Lower lobe of right lung (tissue), 2 donors: ENCODE measurements at regions not wholly inside any gene's neighbourhood (a gene's known extent, or its start where the extent isn't known, plus 50 kb on each side); places are given as distances from the start of the nearest gene placed in this dataset.

ENCODE experiments used
- ATAC-seq, 2 donors: fragments of 200-7000 bp; cut with Tn5 transposase; one replicate each; pipeline ENCODE4 v1.9.1; 2020 to 2022; ENCODE audit warnings: mild to moderate bottlenecking in 2 of 2, moderate library complexity in 2 of 2
- DNase-seq: peaks from one replicate; pipeline ENCODE4 v3.0.0-alpha.2; 2020
- H3K27ac ChIP-seq: fragments of 200-600 bp; one replicate; pipeline ENCODE4 v1.8.0; 2022
- H3K27me3 ChIP-seq: fragments of 200-600 bp; one replicate; pipeline ENCODE4 v1.8.0; 2022; ENCODE audit warnings: low read depth
- H3K36me3 ChIP-seq: fragments of 200-600 bp; one replicate; pipeline ENCODE4 v1.8.0; 2022; ENCODE audit warnings: mild to moderate bottlenecking
- H3K4me1 ChIP-seq: fragments of 200-600 bp; one replicate; pipeline ENCODE4 v1.8.0; 2022
- H3K4me3 ChIP-seq: fragments of 200-600 bp; one replicate; pipeline ENCODE4 v1.8.0; 2022; ENCODE audit warnings: mild to moderate bottlenecking
- H3K9me3 ChIP-seq: fragments of 200-600 bp; one replicate; pipeline ENCODE4 v1.8.0; 2022
- CTCF ChIP-seq: fragments of 200-600 bp; IDR thresholded peaks from one replicate; pipeline ENCODE4 v1.8.0; 2022; ENCODE audit warnings: antibody characterized with exemption, mild to moderate bottlenecking
- intact Hi-C: fragments of 100-400 bp; cut with DNase I; formaldehyde crosslinking; loops from one replicate; pipeline ENCODE4 v1.11.0; 2022
- donor health status: DM: no; HTN: yes; CAD: no; lungs with severe emphysema.

GRCh38 chr4:44961001-44961755 is 234.8 kb upstream of the GNPDA2 start:
- no peak overlapping the region for H3K27ac ChIP-seq
- no peaks in the 10 kb centered on the region for H3K4me1 ChIP-seq
- no peak overlapping the region for H3K4me3 ChIP-seq
- no peak for TF ChIP-seq CTCF
- DNase-seq (no peak), ATAC-seq (no peak)
- H3K27me3 ChIP-seq = no peaks in the 10 kb centered on the region
- intact Hi-C loops = no loop called here
- no peaks in the 10 kb centered on the region for H3K36me3 ChIP-seq
- H3K9me3 ChIP-seq = peaks cover 3% of the 10 kb centered on the region

- ATAC-seq (no peak), DNase-seq (no peak)
- TF ChIP-seq CTCF = no peak
- intact Hi-C loops = no loop called here
- no peaks in the 10 kb centered on the region for H3K4me1 ChIP-seq
- no peaks in the 10 kb centered on the region for H3K9me3 ChIP-seq
- no peak overlapping the region for H3K4me3 ChIP-seq
- no peaks in the 10 kb centered on the region for H3K27me3 ChIP-seq
- no peaks in the 10 kb centered on the region for H3K36me3 ChIP-seq
- H3K27ac ChIP-seq = no peak overlapping the region
Measured at GRCh38 chr4:44931720-44932119, 205.4 kb upstream of the GNPDA2 start.

GRCh38 chr4:44928785-44929184 is 202.4 kb upstream of the GNPDA2 start:
- H3K4me3 ChIP-seq = no peak overlapping the region
- H3K4me1 ChIP-seq = no peaks in the 10 kb centered on the region
- ATAC-seq (no peak), DNase-seq (no peak)
- intact Hi-C loops = loop anchor here (5.0 kb wide), 1 partner anchor 1344 kb away; no protein-coding TSS in a partner anchor
- H3K27ac ChIP-seq = no peak overlapping the region
- H3K9me3 ChIP-seq = no peaks in the 10 kb centered on the region
- TF ChIP-seq CTCF = no peak
- H3K27me3 ChIP-seq = no peaks in the 10 kb centered on the region
- H3K36me3 ChIP-seq = no peaks in the 10 kb centered on the region

- H3K27ac ChIP-seq = no peak overlapping the region
- intact Hi-C loops = loop anchor here (5.0 kb wide), 1 partner anchor 1345 kb away; no protein-coding TSS in a partner anchor
- no peaks in the 10 kb centered on the region for H3K36me3 ChIP-seq
- no peak overlapping the region for H3K4me3 ChIP-seq
- ATAC-seq = no peak
- no peaks in the 10 kb centered on the region for H3K4me1 ChIP-seq
- no peak for DNase-seq
- H3K27me3 ChIP-seq = no peaks in the 10 kb centered on the region
- peak; percentile 35 for TF ChIP-seq CTCF
- no peaks in the 10 kb centered on the region for H3K9me3 ChIP-seq
Measured at GRCh38 chr4:44927399-44928380, 201.3 kb upstream of the GNPDA2 start.

GRCh38 chr4:44916411-44916810 is 190.1 kb upstream of the GNPDA2 start:
- Histone ChIP-seq H3K4me1 (no peaks in the 10 kb centered on the region), H3K36me3 (no peaks in the 10 kb centered on the region), H3K9me3 (no peaks in the 10 kb centered on the region), H3K27ac (no peak overlapping the region), H3K4me3 (peak overlapping the region; percentile 17), H3K27me3 (no peaks in the 10 kb centered on the region)
- intact Hi-C loops = no loop called here
- no peak for ATAC-seq
- no peak for TF ChIP-seq CTCF
- DNase-seq = no peak
